Ammon's horn (tissue), 1 donor: ENCODE measurements at regions not wholly inside any gene's neighbourhood (a gene's known extent, or its start where the extent isn't known, plus 50 kb on each side); places are given as distances from the start of the nearest gene placed in this dataset.

Source experiments
- DNase-seq: peaks from one replicate; pipeline ENCODE4 v3.0.0-alpha.2; 2016; ENCODE audit warnings: low spot score

DNA sequence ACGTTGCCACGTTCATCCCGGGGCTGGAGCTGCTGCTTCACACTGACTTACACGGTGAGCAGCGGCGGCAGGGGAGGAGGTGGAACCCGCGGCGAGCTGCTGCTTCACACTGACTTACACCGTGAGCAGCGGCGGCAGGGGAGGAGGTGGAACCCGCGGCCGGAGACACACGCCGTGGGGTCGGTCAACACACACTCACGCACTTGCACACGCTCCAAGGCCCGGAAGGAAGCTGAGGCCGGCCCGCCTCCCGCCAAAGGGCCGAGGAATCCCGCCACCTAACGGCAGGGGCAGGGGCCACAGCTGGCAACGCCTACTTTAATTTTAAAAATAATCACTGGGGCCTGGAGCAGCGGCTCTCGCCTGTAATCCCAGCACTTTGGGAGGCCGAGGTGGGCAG is 94.4 kb upstream of the FOXC1 start:
- DNase-seq = no peak

DNA sequence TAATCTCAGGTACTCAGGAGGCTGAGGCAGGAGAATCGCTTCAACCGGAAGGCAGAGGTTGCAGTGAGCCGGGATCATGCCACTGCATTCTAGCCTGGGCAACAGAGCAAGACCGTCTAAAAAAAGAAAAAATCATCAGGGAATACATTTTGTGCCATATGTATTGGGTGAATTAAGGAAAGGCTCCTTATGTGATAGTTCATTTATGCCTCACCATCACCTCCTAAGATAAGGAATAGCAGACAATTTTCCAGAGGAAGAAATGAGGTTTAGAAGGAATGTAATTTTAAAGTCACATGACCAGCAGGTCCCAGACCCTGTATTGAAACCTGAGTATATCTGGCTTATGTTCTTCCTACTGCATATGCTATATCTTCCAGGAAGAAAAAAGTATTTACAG is 93.9 kb upstream of the FOXC1 start:
- DNase-seq = no peak

DNA sequence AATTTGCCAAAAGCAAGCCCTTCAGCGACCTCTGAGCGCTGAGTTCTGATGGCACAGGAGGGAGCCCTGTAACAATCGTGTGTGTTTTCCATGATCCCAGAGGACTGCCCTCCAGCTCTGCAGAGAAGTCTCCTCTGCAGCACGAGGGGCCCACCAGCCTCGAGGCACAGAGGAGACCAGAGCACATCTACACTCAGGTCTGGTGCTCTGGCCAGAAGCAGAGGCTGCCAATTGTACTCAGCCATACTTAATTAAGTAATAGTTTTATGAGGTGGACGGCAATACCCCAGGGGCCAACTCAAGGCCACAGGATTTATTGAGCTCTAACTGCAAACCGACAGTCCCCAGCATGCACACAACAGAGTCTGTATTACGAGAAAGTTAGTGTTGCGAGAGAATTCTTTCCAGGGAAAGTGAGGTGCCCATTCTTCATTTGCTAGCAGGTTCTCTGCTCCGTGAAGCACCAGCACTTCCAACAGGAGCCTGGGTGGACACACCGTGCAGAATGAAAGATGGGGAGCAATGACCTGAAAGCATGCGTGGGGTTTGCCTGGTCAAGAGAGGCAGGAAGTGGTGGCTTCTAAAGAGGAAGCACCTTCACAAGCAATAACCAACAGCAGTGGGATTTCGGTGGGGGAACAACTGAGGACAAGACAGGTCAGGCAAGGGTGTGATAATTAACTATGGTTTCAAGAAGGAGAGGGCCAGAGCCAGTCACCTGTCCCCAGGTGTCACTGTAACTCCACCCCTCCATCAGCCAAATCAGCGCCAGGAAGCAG is 92.8 kb upstream of the FOXC1 start:
- DNase-seq = no peak

DNA sequence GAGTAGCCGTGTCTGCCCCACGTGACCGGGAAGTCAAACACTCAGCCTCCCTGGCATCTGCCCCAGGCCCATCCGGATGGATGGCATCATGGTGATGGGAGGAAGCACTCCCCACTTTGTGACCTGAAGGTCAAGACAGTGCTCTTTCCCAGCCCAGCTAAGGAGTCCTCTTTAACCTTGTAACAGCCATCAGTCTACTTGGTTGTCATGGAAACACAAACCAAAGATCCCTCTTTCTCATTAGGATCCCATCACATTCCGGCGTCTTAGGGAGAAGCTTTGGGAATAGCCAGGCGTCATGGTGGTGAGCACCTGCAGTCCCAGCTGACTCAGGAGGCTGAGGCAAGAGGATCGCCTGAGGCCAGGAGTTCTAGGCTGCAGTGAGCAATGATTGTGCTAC is 90.9 kb upstream of the FOXC1 start:
- no peak for DNase-seq

DNA sequence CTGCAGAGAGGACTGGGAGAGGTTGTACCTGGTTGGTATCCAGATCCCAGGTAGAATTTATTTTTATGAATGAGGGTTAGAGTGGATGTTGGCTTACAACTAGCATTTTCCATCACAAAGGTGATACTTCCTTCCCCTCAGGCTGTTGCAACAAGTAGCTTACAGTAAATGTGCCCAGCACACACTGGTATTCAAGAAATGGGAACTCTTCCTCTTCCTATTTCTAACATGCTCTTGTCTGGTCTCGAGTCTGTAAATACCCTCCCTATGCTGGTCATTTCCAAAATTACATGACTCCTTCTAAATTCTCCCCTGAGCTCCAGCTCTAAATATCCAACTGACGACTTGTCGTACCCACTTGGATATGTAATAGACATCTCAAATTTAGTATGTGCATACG is 90.1 kb upstream of the FOXC1 start:
- DNase-seq = no peak

DNA sequence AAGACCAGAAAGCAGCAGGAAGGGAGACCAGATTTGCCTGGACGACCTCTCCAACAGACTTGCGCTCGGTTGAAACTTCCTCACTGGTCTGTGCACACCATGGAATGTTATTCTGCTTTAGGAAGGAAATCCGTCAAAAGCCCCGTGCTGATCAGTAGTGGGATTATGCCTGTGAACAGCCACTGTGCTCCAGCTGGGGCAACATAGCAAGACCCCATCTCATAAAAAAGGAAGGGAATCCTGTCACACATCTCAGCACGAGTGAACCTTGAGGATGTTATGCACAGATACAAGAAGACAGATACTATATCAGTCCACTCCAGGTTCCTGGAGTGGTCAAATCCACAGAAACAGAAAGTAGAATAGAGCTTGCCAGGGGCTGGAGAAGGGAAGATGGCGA is 86.9 kb upstream of the FOXC1 start:
- no peak for DNase-seq

DNA sequence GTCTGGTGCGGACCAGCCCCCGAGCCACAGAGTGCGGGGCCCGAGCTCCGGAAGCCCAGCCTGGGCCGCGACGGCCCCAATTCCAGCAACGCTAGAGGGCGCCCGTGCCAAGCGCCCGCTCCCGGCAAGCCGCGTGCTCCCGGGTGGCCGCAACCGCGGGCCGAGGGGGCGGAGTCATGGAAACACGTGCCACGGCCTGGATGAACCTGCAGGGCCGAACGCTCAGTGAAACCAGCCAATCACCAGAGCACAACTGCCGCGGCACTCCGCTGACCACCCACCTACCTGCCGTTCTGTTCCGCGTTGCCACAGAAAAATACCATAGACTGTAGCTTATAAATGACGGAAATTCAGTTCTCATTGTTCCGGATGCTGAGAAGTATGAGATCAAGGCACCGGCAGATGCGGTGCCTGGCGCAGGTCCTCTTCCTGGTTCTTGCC is 85.7 kb upstream of the FOXC1 start:
- peak; percentile 61 for DNase-seq

DNA sequence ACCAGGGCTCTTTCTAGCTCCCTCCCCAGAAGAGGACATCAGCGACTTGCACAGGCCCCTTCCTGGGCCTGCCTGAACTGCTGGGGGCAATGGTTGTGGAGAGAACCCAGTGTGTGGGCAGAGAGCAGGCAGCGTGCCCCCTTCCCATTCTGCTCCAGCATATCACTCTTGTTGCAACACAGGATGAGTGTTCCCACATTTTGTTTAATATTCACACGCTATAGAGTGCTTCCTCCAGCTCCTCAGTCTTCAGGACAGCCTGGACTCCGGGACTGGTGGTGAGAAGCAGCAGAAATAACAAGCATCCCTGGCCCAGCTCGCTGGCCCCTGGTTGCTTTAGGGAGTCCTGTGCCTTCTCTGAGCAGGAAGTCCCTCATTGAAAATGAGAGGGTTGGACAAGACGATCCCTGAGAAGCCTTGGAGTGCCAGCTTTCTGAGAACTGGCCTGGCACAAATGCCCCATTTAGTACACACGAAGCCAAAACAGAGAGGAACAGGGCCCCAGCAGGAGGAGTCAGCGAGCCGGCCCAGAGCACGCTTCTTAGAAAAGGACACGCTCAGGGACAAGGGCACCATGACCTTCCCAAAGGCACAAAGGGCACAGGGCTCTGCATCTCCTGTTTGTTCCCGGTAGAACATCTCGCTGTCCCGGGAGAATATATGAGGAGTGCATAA is 84.2 kb upstream of the FOXC1 start:
- peak; percentile 67 for DNase-seq

DNA sequence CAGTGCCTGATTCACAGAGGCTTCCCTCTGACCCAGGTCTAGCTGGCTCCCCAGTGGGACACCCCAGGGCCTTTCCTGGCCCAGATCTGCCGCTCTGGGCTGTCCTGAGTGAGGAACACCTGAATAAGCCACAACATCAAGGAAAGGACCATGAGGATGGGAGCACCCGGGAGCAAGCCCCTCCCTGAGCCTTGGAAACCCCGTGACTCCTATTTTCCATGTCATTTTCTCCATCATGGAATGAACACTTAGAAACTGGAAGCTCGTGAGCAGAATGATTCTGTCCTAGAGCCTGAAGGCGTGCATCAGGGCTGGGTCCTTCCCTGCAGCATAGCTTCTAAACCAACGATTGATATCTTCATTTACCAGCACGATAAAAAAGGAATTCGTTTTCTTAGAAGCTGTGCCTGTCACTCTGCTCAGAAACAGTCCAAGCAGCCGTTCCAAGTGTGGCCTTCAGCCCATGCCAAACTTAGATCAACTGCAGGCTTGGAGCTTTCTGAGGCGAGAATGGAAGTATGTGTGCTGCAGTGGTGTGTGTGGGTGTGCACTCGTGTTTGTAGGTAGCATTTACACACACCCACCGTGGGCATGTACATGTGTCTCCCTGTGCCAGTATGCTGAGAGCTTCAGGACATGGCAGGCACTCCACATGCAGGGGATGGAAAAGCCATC is 83.2 kb upstream of the FOXC1 start:
- DNase-seq = peak; percentile 59

DNA sequence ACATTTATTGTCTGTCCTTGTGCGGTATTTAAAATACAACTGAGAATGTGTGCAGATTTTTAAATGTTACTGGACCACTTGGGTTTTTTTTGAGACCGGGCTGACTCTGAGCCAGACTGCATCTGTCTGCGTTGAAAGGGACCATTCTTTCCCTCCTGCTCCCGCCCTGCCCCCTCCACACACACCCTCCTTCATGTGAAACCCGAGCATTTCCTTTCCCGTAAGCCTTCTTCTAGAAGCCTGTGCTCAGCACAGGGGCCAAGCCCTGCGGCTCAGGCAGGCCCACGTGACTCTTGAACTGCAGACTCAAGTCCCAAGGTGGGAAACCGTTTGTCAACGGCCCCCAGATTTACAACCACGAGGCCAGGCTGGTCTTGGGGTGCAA is 82.7 kb upstream of the FOXC1 start:
- peak; percentile 85 for DNase-seq

DNA sequence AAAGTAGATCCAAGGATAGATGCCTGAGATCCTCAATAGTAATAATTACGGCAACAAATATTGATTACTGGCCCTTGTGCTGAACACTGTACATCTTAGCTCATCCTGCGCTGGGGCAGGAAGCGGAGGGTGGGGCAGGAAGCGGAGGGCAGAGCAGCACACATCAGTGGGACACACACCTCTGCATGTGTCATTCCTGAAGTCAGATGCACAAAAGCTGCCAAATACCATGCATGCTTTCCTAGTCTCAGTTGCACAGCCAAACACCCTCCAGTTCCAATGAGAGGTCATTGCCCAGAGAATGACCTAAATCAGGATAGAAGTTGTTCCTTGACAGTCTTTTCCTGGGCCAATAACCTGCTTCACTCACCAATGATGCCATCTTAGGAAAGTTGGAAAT is 74.4 kb upstream of the FOXC1 start:
- DNase-seq = no peak

DNA sequence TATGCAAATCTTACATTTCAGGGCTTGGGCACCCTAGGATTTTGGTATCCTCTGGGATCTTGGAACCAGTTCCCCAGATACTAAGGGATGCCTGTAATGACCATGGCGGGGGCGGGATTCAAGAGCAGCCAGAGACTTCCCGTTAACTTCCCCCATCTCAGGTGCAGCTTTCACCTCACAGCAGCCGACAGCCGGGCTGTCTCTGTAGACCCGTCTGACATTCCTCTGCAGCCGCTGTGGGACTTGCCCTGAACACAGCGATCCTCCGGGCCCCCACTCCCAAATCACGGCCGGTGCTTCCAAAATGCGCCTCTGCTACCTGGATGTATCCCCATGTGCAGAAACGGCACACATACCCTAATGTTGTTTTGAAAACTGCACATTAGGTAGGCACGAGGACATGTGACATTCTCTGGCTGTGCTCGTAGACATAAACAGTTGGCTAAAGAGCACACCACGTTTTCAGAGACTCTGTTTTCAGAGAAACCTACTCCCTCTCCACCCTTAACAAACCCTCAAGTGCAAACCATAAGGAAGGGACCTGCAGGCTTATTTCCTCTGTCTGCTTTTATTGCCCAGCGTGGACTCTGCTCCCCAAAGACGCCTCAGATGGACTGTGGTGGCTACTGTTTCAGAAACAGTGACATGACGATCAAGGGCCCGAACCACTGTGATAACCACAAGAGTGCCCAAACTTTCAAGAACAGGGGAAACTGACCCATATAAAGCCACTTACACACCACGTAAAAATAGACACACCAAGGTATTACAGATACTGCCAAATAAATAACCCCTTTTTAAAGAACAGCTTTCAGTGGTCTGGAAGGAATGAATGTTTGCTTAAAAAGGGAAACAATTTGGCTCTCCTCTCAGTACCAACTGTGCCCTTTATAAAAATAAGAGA is 72.9 kb upstream of the FOXC1 start:
- DNase-seq = no peak

DNA sequence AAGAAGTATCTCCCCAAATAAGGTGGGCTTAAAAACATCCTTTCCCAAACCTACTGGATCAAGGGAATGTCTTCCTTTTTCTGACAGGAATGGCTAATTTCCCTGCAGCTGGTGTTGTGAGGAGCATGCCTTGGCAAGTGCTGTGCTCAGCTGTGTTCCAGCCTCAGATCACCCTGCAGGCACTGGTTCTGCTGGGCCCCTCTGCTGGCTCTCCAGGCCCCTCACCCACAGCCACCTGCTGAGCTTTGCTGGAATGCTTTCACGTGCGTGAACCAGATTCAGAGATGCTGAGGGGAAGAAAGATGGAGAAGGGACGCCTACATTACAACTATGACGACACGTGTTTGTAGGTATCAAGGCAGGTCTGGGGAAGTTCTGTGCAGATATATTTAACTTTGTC is 71.3 kb upstream of the FOXC1 start:
- no peak for DNase-seq

DNA sequence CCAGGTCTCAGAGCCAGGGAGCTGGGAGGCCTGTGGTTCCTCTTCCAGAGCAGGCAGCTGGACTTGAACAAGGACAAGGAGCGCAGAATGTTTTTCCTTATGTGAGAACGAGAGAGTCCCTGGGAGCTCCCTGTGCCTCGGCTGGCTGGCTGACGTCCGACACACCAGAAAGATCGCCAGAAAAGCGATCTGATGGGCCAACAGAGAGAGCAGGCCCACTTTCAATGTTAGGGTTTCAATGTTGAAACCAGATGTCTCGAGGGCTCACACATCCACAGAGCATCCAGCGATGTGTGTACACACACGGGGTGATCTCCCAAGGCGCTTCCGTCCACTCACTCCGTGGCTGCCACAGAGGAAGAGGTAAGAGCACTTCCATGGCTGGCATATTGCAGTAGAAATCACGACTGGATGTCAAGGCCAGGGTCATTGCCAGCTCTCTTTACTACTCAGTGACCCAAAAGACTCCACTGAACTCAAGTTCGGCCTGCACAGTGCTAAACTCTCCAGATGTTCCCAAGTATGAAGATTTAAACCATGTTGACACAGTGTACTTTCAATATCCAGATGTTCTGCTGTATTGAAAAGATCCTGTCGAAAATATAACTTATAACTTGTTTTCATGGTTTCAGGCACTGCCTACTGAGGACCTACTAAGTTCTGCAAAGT is 70.8 kb upstream of the FOXC1 start:
- no peak for DNase-seq

DNA sequence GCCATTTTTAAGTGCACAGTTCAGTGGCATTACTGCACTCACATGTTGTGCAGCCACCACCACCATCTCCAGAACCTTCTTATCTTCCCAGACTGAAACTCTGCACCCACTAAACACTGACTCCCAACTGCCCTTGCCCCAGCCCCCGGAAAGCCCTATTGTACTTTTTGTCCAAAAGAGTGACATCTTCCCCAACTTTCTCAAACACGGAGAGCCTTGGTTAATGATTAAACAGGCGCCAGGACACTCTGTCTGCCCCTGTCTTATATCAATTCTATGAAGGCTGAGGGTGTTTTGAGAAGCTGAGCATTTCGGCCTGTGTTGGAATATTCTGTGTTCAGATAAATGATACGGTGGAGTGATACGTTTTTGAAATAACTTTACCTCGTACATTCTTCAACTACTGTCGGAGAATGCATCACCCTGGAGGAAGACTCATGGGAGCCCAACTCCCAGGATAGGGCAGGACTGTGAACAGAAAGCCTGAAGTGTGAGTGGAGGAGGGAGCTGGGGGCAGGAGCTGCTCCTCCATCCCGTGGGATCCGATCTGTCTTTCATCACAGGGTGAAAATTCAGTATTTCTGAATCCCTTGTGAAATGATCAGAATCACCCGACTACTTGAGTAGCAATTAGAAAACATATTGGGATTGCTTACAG is 68.7 kb upstream of the FOXC1 start:
- DNase-seq = no peak

DNA sequence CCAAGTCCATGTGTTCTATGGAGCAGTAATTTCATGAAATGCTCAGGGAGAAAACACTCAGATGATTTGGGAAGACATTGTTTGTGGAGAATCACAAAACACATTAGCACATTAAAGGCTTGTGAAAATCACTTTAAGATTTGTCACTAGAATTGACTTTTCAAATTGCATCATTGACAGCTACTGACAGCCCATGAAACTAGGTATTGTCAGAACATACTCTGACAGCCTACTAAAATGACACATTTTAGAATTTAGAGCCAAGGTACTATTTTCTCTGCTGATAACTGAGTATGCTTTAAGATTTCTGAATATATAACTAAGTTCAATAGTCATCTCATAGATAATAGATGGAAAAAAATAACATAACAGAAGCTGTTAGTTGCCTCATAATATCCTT is 67.4 kb upstream of the FOXC1 start:
- no peak for DNase-seq

DNA sequence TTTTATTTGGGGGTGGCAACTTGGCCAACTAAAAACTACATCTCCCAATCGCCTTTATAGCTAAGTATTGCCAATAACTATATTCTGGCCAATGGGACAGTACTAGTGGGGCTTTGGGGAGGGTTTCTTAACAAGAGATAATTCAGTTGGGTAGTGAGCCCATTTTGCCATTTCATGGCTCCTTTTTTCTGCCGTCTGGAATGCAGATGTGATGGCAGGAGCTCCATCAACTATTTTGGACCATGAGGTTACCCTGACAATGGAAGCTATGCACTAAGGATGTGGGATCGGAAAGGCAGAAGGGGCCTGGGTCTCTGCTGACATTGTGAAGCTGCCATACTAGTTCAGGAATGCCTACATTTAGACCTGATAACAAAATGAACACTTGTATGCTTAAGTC is 67.0 kb upstream of the FOXC1 start:
- no peak for DNase-seq

DNA sequence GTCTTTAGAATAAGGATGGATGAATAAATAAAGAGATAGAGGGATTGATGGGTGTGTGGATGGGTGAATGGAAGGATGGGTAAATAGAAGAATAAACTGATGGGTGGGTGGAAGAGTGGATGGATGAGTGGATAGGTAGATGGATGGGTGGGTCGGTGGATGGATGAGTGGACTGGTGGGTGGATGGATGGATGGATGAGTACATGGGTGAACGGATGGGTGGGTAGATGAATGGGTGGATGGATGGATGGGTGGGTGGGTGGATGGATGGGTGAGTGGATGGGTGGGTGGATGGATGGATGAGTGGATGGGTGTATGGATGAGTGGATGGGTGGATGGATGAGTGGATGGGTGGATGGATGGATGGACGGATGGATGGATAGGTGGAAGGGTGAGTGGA is 65.7 kb upstream of the FOXC1 start:
- no peak for DNase-seq

DNA sequence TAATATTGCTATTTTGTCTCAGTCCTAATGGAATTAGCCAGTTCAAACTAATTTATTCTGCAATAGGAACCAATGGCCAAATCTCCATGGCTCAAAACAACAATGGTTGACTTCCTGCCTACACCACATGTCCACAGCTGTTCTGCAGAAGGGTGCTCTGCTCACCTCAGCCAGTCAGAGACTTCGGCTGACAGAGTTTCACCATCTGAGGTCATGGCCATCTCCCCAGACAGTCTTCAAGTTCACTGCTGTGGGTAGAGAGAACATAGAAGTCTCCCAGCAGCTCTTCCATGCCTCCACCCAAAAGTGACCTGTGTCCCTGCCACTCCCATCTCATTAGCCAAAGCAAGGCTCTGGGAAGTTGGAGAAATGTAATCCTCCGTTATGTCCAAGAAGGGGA is 65.1 kb upstream of the FOXC1 start:
- DNase-seq = no peak

DNA sequence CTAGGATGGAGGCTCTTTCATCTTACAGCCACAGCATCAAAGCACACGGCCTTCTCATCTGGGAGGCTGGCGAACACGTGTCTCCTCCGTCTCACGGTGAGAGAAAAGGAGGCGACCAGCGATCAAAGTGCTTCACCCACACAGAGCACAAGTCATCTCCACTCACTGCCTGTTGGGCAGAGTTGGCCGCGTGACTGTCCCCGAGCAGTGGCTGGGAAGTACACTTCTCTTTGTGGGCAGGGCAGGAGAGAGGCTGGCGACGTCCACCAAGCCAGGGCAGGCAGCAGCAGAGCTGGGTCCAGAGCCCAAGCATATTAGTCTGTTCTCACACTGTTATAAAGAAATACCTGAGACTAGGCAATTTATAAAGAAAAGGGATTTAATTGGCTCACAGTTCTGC is 64.1 kb upstream of the FOXC1 start:
- no peak for DNase-seq

DNA sequence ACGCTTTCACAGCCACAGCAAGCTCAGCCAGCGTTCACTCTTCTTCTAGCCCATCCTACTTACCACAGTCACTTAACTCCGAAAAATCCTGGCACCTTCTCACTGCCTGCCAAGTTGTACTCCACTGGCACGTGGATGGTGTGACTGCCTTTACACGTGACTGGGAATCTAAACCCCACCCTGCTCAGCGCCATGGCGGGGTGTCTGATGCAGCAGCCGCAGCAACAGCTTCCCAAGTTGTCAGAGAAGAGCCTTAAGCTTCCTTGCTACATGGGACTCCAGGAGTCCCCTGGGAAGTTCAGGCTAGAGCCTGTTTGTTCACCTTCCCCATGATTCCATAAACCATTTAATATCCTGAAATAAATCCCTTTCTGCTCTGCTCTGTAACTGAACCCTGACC is 61.9 kb upstream of the FOXC1 start:
- no peak for DNase-seq
